Stimulated activated CD8-positive, alpha-beta memory T cell treated with anti-CD3 and anti-CD28 coated beads, Interleukin-15, amount 100 ng/mL, for 4 hours (primary cell): ENCODE measurements at regions not wholly inside any gene's neighbourhood (a gene's known extent, or its start where the extent isn't known, plus 50 kb on each side); places are given as distances from the start of the nearest gene placed in this dataset.

Source experiments
- DNase-seq, 2 donors: peaks; one replicate each; pipeline ENCODE4 v3.0.0-alpha.2; 2020; ENCODE audit warnings: low read depth in 2 of 2

DNA sequence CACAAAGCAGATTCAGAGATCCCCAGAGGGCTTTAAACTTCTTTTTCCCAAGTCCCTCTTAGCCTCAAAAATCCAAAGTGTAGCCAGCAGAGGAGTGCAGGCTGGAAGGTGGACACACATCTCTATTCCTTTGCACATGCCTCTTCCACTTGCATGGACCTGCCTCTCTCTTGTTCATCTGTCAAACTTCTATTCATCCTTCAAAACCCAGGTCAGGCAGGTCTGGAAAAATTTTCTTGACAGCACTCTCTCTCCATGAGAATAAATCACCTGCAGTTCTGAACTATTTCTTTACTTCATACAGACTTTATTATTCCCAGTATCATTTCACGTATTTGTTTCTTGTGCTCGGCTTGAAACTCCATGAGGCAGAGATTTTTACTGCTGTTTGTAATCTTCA, 127.5 kb downstream of the SS18 start:
- DNase-seq = no peak

DNA sequence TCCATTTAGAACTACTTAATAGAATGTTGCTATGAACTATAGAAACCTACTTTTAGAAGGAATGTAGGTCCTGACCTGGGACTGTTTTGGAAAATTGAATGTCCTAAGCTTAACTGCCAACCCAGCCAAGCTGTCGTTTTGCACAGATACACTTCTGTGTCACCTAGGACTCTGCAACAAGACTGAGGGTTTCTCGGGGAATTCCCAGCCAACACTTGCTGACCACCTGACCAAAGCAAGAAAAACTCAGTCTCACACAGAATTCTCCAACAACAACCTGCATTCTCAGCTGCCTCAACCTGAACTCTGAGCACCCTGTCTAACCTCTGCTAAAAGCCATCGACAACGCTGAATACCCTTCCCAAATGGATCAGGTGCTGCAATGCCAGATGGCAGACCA, 128.2 kb downstream of the SS18 start:
- no peak for DNase-seq

DNA sequence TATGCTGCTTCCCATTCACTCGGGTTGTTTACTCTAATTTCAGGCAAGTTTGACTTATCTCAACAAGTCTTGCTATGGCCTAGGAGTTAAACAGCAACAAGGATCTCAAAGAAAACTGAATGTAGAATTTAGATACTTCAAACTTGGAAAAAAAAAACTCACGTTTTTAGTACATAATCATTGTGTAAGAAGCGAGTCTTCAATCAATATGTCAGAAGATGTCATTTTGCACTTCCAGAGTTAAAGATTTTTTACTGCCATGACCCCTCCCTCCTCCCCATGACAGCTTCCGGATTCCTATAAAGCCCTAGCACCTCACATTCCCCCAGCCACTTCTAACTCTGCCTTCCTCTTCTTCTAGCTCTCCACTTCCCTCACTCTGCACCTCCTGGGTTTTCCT, 133.4 kb downstream of the SS18 start:
- DNase-seq = no peak

DNA sequence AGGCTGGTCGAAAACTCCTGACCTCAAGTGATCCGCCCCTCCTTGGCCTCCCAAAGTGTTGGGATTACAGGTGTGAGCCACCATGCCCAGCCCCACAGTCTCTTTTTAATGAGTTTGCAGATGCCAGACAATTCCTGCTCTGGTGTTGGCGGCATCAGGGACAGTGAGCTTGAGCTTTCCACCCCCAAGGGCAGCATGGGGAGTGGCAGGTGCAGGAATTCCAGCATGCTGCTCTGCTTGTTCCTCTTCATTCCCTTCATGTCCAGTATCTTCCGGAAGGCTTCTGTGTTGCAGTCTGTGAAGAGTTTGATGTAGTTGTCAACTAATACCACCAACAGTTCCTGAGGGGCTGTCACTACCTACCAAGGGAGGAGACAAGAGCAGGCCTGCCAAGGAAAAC, 137.3 kb downstream of the SS18 start:
- DNase-seq = no peak

DNA sequence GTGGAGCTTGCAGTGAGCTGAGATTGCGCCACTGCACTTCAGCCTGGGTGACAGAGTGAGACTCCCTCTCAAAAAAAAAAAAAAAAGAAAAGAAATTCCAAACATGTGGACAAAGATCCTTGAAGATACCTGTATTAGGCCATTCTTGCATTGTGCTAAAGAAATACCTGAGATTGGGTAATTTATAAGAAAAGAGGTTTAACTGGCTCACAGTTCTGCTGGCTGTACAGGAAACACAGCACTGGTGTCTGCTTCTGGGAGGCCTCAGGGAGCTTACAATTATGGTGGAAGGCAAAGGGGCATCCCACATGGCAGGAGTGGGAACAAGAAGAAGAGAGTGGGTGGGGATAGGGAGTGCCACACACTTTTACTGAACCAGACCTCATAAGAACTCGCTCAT, 140.1 kb downstream of the SS18 start:
- no peak for DNase-seq

DNA sequence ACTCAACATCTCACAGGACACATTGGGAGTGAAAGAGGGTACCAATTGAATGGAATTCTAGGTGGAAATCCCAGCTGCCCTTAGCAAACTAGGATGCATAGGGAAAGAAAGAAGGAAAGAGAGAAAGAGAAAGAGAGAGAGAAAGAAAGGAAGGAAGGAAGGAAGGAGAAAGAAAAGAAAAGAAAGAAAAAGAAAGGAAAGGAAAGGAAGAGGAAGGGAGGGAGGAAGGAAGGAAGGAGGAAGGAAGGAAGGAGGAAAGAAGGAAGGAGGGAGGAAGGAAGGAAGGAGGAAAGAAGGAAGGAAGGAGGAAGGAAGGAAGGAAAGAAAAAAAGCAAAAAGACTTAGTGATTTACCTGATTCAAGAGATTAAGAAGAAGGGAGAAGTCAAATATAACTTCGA, 143.9 kb downstream of the SS18 start:
- no peak for DNase-seq

DNA sequence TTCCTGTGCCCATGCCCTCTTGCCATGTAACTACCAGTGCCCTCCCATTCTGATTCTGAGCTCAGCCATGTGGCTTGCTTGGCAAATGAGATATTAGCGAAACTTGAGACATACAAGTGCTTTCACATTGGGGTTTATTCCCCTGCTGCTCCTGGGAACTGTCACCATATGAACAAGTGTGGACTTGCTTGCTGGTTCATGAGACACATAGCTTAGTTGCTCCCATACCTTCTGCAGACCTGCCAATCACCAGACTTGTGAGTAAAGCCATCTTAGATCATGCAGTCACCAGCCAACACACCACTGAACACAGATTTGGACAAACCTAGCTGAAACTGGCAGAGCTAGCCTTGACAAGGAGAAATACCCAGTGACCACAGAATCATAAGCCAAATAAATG, 155.1 kb downstream of the SS18 start:
- no peak for DNase-seq

DNA sequence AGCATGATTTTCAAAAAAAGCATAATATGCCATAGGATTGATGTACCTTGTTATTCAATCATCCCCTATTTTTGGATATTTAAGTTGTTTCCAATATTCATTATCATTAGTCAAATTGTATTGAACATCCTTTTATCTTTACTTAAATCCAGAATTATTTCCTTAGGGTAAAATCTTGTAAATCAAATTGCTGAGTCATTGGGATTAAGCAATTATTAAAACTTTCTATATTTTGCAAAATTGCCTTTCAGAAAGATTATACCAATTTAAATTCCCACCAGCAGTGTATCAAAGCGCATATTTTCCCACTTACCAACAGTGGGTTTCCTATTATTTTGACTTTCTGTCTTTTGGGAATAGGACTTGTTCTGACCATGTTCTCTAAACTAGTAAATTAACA, 159.3 kb downstream of the SS18 start:
- DNase-seq = no peak

DNA sequence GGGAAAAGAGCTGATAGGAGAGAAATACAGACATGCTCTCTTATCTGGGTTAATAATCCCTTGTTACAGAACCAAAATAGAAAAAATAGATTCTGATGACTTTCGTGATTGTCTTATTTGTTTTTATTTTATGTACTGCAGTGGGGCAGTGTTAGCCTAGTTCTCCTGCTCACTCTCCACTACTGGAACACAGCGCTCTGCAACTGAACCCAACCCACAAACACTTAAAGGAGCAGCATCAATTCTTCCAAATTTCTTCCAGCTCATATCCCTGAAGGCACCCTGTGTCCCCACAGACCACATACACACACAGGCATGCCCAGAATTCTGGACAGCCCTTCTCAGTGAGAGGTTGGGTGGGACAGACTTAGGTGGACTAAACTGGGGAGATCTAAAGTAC, 160.6 kb downstream of the SS18 start:
- DNase-seq = no peak

DNA sequence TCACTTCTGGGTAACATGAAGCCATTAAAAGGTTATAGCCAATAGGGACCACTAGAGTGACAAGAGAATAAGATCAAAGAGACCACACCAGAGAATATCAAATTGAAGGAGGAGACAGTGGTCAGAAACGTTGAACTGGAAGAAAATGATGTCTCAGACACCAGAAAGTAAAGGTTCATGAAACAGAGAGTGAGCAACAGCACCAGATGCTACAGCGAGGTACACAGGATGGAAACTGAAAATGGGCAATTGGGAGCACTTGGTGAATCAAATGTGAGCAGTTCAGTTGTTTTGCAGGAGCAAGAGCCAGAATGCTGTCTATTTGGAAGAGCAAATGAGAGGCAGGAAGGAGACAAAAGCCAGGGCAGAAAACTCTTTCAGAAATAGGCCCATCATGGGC, 162.6 kb downstream of the SS18 start:
- DNase-seq = no peak

DNA sequence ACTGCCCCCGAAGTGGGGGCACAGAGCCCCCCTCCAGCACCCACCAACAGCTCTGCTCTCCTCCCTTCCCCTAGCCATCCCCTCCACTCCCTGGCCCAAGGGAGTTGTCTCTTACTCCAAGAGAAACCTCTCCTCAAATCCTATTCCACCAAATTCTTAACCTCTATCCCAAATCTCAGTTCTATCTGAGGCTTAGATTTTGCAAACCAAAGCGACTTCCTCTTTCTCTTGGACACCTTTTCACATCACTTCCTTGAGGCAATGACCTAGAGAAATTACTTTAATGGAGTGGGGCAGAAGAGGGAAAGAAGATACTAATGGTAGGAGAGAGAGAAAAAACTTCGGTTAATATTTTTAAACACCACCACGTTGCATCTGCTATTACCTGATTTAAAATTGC, 167.2 kb downstream of the SS18 start:
- DNase-seq = no peak

DNA sequence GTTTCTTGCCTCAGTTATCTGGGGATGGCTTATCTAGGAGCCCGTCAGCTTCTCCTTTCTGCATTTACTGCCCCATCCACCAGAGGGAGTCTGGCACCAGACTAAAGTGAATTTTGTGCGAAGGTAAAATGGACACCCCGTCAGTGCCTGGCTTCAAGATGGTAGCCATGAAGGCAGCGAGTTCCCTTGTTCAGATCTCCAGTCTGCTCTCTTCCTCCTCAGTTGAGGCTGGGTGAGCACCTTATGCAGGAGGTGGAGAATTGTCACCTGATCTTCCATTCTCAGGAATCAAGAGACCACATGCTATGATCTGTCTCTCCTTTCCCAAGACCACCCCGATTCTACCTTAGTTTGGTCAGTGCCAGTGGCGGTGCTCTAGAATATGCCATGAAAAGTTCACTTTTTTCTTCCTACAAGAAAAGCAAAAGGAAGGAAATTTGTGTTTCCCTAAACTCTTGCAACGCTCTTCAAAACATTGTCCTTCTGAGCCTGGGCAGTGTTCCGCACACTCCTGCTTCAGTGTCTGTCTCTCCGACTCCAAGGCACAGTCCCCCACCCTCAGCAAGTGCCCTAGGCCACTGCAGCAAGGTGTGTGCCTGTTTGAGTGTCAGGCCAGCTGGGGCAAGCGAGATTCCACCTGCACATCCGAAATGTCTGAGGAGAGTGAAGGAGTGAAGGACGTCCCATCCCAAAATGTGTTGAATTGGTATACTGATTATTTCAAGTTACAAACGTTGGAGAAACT, 168.6 kb downstream of the SS18 start:
- peak in 1 of 2 donors; percentile 1 for DNase-seq

DNA sequence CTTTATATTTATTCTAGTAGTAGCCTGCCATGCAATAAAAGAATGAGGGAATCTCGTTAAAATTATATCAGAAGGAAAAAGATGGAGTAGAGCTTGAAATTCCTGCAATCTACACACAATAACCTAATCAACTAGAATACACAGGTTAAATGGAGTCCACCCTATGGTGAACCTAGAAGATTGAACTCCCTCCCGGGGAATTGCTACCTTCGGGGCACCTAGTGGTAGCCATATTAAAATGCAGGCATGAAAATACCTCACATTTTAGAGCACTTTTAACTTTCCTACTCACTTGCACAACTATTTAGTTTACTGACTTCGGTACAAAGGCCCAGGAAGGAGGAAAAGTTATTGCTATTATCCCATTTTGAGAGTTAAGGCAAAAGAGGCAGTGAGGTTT, 174.5 kb downstream of the SS18 start:
- DNase-seq = no peak

DNA sequence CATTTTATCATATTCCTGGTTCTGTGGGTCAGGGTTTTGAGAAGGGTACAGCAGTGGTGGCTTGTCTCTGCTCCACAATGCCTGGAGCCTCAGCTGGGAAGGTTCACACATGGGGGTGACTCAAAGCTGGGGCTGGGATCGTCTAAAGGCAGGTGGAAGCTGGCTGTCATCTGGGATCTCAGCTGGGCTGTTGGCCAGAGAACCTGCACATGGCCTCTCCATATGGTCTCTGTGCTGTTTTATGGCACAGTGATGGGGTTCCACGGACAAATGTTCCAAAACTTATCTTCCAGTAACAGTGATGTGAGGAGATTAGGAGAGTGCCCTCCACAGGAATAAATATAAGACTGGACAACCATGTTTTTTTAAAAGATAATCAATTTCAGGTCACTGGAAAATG, 191.4 kb downstream of the SS18 start:
- no peak for DNase-seq

DNA sequence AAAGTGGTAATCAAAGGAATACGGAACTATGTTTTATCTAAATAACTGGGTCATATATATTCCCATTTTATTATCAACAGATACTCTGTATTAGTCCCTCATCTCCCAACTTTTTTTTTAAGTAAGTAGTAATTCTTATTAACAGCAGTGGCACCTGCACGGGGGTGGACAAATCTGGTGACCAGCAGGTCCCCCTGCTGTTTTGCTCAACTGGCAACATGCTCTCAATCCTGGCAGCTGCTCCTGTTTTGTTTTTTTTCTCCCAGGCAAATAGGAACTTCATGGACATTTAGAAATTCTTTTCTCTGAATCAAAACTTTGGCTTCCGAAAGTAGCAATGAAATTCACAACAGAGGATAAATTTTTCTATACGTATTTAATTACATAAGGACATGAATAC, 193.5 kb downstream of the SS18 start:
- no peak for DNase-seq

DNA sequence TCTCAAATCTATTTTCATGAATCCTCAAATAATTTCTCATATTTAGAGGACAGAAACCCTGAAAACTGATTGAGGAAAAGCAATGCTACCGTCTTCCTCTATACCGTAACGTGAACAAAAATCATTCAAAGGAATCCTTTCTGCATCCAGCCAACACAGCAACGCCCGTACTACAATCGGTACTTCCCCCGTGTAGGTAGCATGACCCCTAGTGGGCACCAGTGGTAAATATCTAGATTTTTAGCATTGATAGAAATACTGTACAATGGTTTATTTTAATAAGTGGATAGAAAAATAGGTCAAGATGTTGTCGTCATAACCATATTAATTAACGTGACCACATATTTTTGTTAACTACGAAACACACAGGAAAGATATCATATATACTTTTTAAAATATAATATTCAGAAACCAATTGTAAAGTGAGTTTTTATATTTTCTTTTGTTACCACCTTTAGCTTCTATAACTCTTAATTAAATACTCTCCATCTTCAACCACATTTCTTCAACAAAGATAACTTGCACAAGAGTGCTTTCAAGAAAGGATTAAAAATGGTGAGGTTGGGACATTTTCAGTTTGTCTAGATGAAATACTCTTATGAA, 194.1 kb downstream of the SS18 start:
- no peak for DNase-seq

DNA sequence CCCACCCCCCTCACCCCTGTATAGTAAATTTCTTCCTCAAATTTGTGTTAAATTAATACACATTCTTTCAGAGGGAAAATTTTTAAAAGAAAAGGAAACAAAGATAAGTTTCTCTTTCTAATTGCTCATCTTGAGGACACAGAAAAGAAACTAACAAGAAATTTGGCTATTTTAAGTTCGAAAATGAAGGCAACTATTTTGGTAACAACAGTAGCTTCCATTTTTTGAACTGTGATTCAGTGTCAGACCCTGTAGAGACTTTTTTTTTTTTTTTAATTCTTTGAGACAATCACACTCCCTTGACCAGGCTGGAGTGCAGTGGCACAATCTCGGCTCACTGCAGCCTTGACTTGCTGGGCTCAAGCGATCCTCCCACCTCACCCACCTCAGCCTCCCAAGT, 194.9 kb downstream of the SS18 start:
- DNase-seq = no peak

DNA sequence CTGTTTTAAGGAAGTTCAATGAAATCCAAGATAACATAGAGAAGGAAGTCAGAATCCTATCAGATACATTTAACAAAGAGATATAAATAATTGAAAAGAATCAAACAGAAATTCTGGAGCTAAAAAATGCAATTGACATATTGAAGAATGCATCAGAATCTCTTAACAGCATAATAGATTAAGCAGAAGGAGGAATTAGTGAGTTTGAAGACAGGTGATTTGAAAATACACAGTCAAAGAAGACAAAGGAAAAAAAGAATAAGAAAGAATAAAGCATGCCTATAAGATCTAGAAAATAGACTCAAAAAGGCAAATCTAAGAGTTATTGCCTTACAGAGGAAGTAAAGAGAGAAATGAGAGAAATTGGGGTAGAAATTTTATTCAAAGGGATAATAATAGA, 204.1 kb downstream of the SS18 start:
- no peak for DNase-seq

DNA sequence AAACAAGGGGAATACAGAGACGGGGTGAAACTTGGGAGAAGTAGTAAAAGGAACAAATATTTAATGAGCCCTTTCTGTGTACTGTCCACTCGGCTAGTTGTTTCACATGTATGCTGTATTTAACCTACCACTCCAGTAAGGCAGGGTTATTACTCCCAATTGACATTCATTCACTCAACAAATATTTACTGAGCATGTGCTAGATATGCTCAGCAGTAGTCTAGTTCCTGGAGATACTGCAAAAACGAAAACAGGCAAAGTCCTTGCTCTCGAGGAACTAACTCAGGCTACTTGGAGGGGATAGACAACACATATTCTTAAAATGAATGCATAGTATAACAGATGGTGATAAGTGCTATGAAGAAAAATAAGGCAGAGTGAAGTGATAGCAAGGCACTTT, 207.3 kb downstream of the SS18 start:
- no peak for DNase-seq

DNA sequence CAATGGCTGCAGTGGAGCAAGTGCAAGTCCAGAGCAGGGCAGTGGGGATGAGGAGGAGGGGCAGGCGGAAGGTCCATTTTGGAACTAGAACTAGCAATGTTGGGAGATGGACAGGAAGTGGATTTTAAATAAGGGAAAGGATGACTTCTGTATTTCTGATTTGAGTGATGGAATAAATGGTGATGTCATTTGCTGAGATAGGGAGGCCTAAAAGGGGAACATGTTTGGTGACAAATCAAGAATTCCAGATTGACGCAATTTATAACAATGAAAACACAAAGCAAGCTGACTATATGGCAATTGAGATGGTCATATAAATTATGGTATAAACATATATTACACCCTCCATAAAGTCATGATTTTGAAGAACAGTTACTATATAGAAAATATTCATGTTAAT, 209.3 kb downstream of the SS18 start:
- DNase-seq = no peak

DNA sequence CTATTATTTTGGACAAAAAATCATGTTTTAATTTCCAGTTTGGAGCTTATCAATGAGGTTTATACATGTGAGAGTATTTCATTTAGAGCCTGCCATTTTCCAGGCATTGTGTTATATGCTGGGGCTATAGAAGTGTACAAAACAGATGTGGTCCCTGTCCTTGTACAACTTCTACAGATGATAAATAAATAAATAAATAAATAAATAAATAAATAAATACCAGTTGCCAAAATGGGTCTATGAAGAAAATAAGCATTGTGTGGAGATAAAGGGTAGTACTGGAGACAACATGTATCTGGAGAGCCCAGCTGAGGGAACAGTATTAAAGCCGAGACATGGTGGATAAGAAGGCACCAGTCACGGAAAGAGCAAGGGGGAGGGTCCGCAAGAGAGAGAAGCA, 210.0 kb downstream of the SS18 start:
- DNase-seq = no peak

DNA sequence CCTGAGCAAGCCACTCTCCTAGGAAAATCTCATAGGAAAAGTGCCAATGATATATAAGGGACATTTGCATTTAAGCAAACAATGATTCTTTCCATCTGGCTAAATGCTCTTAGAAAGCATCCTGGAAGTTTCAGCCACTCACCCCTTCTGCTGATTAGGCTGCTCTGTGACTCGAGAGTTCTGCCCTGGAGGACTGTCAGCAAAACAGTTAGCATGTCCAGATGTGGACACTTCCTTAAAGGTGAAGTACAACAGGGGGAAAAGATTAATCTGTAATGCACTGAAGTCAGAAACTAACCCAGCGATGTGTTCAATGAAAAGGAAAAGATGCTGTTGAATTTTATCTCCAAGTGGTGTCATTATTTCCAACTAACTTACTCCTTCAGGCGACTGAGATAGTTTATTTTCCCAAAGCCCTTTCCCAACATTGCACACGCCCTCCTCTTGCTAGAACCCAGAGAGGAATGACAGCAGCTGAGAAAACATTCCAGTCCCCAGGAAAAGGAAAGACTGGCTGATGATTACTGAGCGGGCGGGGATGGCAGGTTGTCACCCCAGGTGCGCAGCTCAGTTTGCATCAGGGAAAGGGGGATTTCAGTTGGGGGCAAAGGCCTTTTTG, 214.0 kb downstream of the SS18 start:
- no peak for DNase-seq

DNA sequence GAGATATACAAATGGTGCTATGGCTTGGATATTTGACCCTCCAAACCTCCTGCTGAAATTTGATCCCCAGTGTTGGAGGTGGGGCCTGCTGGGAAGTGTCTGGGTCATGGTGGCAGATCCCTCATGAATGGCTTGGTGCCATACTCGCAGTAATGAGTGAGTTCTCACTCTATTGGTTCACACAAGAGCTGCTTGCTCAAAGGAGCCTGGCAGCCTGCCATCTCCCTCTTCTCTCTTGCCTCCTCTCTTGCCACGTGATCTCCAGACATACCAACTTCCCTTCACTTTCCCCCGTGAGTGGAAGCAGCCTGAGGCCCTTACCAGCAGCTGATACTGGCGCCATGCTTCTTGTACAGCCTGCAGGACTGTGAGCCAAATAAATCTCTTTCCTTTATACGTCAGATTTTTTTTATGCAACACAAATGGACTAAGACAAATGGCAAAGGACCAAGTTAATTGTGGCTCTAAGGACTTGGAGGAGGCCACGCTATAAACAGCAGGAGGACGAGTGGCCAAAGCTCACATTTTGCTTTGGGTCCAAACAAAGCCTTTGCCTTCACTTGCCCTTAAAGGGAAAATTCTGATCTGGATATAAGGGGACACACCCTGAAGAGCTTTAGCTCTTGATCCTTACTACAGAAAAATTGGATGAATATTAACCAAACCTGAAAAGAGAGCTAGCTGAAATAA, 214.7 kb downstream of the SS18 start:
- no peak for DNase-seq
